Thoracic aorta (tissue), 2 donors: ENCODE measurements at regions not wholly inside any gene's neighbourhood (a gene's known extent, or its start where the extent isn't known, plus 50 kb on each side); places are given as distances from the start of the nearest gene placed in this dataset.

Source experiments
- ATAC-seq: fragments of 150-250 bp; one replicate; pipeline ENCODE4 v1.8.0; 2017; ENCODE audit warnings: low read depth; ENCODE audit not compliant: insufficient number of reproducible peaks, low FRiP score
- DNase-seq: peaks from one replicate; pipeline ENCODE4 v3.0.0-alpha.2; 2020; ENCODE audit warnings: low spot score
- H3K27ac ChIP-seq, 2 donors: fragments of 200-600 bp; sonication (generic); 1 replicate in 1 of 2; 2 replicates in 1 of 2; pipeline ENCODE4 v1.5.1; 2016; ENCODE audit warnings: mild to moderate bottlenecking in 2 of 2, moderate library complexity in 2 of 2
- H3K27me3 ChIP-seq: fragments of 200-600 bp; sonication (generic); replicated peaks from 2 replicates; pipeline ENCODE4 v1.6.0; 2016; ENCODE audit warnings: mild to moderate bottlenecking; ENCODE audit not compliant: insufficient read depth
- H3K36me3 ChIP-seq: fragments of 200-600 bp; sonication (generic); one replicate; pipeline ENCODE4 v1.5.1; 2016
- H3K4me1 ChIP-seq, 2 donors: fragments of 200-600 bp; sonication (generic); 1 replicate in 1 of 2; 2 replicates in 1 of 2; pipeline versions ENCODE4 v1.5.1 to v1.6.0; 2016; ENCODE audit warnings: low read depth in 2 of 2, mild to moderate bottlenecking in 1 of 2; ENCODE audit not compliant: control insufficient read depth in 1 of 2
- H3K4me3 ChIP-seq: fragments of 200-600 bp; sonication (generic); 2 replicates; pipeline ENCODE4 v1.5.1; 2016; ENCODE audit warnings: mild to moderate bottlenecking
- H3K9me3 ChIP-seq: fragments of 200-600 bp; sonication (generic); 2 replicates; pipeline ENCODE4 v1.5.1; 2016
- CTCF ChIP-seq: fragments of 200-600 bp; sonication (generic); IDR thresholded peaks from one replicate; pipeline ENCODE4 v1.5.1; 2019; ENCODE audit warnings: antibody characterized with exemption

DNA sequence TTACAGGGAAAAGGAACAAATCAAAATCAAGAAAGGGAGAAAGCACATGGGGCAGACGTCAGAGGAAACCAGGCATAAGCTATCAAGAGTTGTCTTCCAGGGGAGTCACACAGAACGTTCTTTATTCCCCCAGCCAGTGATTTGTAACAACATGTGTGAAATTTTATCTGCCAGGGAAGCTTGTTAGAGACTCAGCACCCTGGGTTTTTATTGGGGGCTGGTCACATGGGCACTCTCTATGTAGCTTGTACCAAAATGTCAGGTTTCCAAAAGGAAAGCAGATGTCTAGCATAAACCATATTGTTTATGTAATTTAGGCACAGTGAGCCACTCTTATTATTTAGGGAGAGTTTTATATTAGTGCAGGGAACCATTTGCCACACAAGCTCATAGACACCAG is 440.4 kb upstream of the DCN start:
- ATAC-seq (no peak), DNase-seq (no peak)
- H3K9me3 ChIP-seq = no peaks in the 10 kb centered on the region
- no peaks in the 10 kb centered on the region for H3K4me1 ChIP-seq
- no peak for TF ChIP-seq CTCF
- no peak overlapping the region for H3K27ac ChIP-seq
- H3K27me3 ChIP-seq = no peaks in the 10 kb centered on the region
- H3K4me3 ChIP-seq = no peak overlapping the region
- H3K36me3 ChIP-seq = no peaks in the 10 kb centered on the region

DNA sequence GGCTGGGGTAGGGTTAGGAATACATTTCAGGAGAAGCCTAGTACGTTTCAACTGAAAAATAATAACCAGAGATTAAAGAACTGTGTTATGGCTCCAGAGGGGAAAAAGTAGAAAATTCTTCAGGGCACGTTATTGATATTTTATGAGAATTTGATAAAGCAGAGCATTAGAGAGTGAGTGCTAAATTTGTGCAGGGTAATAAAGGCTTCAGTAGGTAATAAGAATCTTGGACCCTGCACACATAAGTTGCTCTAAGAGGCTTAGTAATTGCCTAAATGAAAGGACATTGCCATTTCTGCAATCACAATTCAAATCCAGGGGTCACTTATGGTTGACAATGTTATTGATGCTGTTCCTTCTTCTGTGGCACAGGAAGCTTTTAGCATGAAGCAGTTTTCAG is 439.4 kb upstream of the DCN start:
- H3K27ac ChIP-seq = no peak overlapping the region
- no peaks in the 10 kb centered on the region for H3K36me3 ChIP-seq
- no peaks in the 10 kb centered on the region for H3K4me1 ChIP-seq
- no peaks in the 10 kb centered on the region for H3K9me3 ChIP-seq
- no peak for TF ChIP-seq CTCF
- H3K4me3 ChIP-seq = no peak overlapping the region
- no peaks in the 10 kb centered on the region for H3K27me3 ChIP-seq
- no peak for ATAC-seq
- DNase-seq = no peak

- Histone ChIP-seq H3K27me3 (no peaks in the 10 kb centered on the region), H3K27ac (no peak overlapping the region), H3K4me3 (no peak overlapping the region), H3K36me3 (no peaks in the 10 kb centered on the region), H3K4me1 (no peaks in the 10 kb centered on the region), H3K9me3 (no peaks in the 10 kb centered on the region)
- DNase-seq (no peak), ATAC-seq (no peak)
- no peak for TF ChIP-seq CTCF
Measured at GRCh38 chr12:91620992-91621391, 438.4 kb upstream of the DCN start.

DNA sequence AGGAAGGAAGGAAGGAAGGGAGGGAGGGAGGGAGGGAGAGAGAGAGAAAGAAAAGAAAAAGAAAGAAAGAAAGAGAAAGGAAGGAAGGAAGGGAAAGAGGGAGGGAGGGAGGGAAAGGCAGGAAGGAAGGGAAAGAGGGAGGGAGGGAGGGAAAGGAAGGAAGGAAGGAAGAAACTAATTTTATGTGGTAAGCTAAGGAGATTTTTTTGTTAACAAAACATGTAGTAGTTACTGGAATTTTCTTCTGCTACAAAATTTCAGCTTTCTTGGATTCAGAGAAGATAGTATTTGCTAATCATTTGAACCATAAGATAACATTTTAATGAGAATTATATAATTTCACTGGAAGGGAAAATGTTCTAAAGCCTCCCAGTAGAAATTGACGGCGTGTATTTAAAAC is 437.8 kb upstream of the DCN start:
- H3K4me1 ChIP-seq = no peaks in the 10 kb centered on the region
- H3K36me3 ChIP-seq = no peaks in the 10 kb centered on the region
- no peak overlapping the region for H3K4me3 ChIP-seq
- DNase-seq = no peak
- no peaks in the 10 kb centered on the region for H3K27me3 ChIP-seq
- H3K9me3 ChIP-seq = no peaks in the 10 kb centered on the region
- TF ChIP-seq CTCF = no peak
- no peak for ATAC-seq
- H3K27ac ChIP-seq = no peak overlapping the region

DNA sequence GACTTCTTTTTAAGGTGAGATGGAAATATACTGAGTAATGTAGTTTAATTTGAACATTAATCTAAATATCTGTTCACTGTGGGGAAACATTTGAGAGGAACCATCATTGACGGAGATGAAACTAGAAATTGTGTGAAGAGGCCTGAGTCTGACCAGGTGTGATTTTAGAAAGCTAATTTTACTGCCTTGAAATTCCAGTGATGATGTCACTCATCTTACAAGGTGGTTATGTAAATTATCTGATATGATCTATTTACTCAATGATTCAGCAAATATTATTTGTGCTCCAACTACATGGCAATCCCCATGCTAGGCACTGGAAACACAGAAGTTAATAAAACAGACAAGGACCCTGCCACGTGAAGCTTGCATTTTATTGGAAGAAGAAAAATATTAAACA is 435.7 kb upstream of the DCN start:
- TF ChIP-seq CTCF = no peak
- H3K9me3 ChIP-seq = no peaks in the 10 kb centered on the region
- ATAC-seq (no peak), DNase-seq (no peak)
- H3K27me3 ChIP-seq = no peaks in the 10 kb centered on the region
- no peaks in the 10 kb centered on the region for H3K4me1 ChIP-seq
- H3K36me3 ChIP-seq = no peaks in the 10 kb centered on the region
- H3K27ac ChIP-seq = no peak overlapping the region
- no peak overlapping the region for H3K4me3 ChIP-seq
